GM18505 (cell line): ENCODE measurements at regions not wholly inside any gene's neighbourhood (a gene's known extent, or its start where the extent isn't known, plus 50 kb on each side); places are given as distances from the start of the nearest gene placed in this dataset.
"Not testable (repeated sequence)": the region's sequence is repeated elsewhere in the genome, so short reads cannot be mapped to it uniquely, and the experiment has no call there.

Experiments used
- ATAC-seq: cut with Tn5 transposase; IDR thresholded peaks from one replicate; pipeline ENCODE4 v1.9.1; 2021; ENCODE audit not compliant: unreplicated experiment
- POLR2A ChIP-seq: IDR thresholded peaks from 4 replicates; pipeline ENCODE4 v1.6.1; 2011; ENCODE audit warnings: borderline replicate concordance; ENCODE audit not compliant: insufficient read depth, insufficient read length; ENCODE audit errors: extremely low read depth

GRCh38 chr5:92946546-92946945 lies 634.5 kb downstream of the NR2F1-AS1 start:
- no peak for TF ChIP-seq POLR2A
- no peak for ATAC-seq

- ATAC-seq: no peak
- TF ChIP-seq POLR2A: no peak
Measured at GRCh38 chr5:92945605-92946097, 635.4 kb downstream of the NR2F1-AS1 start.

GRCh38 chr5:92944903-92945604 lies 636.0 kb downstream of the NR2F1-AS1 start:
- TF ChIP-seq POLR2A: no peak
- ATAC-seq: no peak

- ATAC-seq: no peak
- no peak for TF ChIP-seq POLR2A
Measured at GRCh38 chr5:92944337-92944736, 636.7 kb downstream of the NR2F1-AS1 start.

GRCh38 chr5:92942762-92943161 lies 638.3 kb downstream of the NR2F1-AS1 start:
- no peak for TF ChIP-seq POLR2A
- no peak for ATAC-seq

GRCh38 chr5:92941806-92942205 lies 639.2 kb downstream of the NR2F1-AS1 start:
- no peak for ATAC-seq
- no peak for TF ChIP-seq POLR2A

- ATAC-seq: no peak
- TF ChIP-seq POLR2A: no peak
Measured at GRCh38 chr5:92939428-92939827, 641.6 kb downstream of the NR2F1-AS1 start.

- not testable (repeated sequence) for ATAC-seq
Measured at GRCh38 chr5:92937396-92937795, 643.6 kb downstream of the NR2F1-AS1 start.

GRCh38 chr5:92930057-92930456 lies 651.0 kb downstream of the NR2F1-AS1 start:
- TF ChIP-seq POLR2A: no peak
- no peak for ATAC-seq

- TF ChIP-seq POLR2A: no peak
- ATAC-seq: no peak
Measured at GRCh38 chr5:92927291-92927778, 653.7 kb downstream of the NR2F1-AS1 start.

- no peak for TF ChIP-seq POLR2A
- no peak for ATAC-seq
Measured at GRCh38 chr5:92923885-92924284, 657.1 kb downstream of the NR2F1-AS1 start.

GRCh38 chr5:92922231-92922967 lies 658.6 kb downstream of the NR2F1-AS1 start:
- TF ChIP-seq POLR2A: no peak
- ATAC-seq: no peak

GRCh38 chr5:92917044-92917443 lies 664.0 kb downstream of the NR2F1-AS1 start:
- ATAC-seq: no peak
- TF ChIP-seq POLR2A: no peak

- no peak for ATAC-seq
- no peak for TF ChIP-seq POLR2A
Measured at GRCh38 chr5:92916036-92916435, 665.0 kb downstream of the NR2F1-AS1 start.

GRCh38 chr5:92912283-92912682 lies 668.7 kb downstream of the NR2F1-AS1 start:
- no peak for TF ChIP-seq POLR2A

GRCh38 chr5:92911851-92912250 lies 669.2 kb downstream of the NR2F1-AS1 start:
- no peak for TF ChIP-seq POLR2A
- no peak for ATAC-seq

More at GRCh38 chr5:92912283-92912682, 668.7 kb downstream of the NR2F1-AS1 start:
- ATAC-seq: no peak
